Mammary epithelial cell (primary cell): ENCODE measurements at regions not wholly inside any gene's neighbourhood (a gene's known extent, or its start where the extent isn't known, plus 50 kb on each side); places are given as distances from the start of the nearest gene placed in this dataset.

Source experiments
- EZH2 ChIP-seq: IDR thresholded peaks from 2 replicates; pipeline ENCODE4 v1.6.1; 2012; ENCODE audit warnings: low read length, inconsistent platforms, borderline replicate concordance
- TF ChIP-seq, protein P1 (sequence below), 2 donors: IDR thresholded peaks in 1 of 2; conservative IDR thresholded peaks in 1 of 2; 2 replicates each; pipeline ENCODE4 v1.5.1; 2011 to 2012; ENCODE audit warnings: inconsistent platforms in 2 of 2, low read length in 2 of 2, mild to moderate bottlenecking in 2 of 2, control low read depth in 1 of 2, low read depth in 1 of 2; ENCODE audit not compliant: insufficient read depth in 1 of 2; ENCODE audit errors: extremely low read depth in 1 of 2

DNA sequence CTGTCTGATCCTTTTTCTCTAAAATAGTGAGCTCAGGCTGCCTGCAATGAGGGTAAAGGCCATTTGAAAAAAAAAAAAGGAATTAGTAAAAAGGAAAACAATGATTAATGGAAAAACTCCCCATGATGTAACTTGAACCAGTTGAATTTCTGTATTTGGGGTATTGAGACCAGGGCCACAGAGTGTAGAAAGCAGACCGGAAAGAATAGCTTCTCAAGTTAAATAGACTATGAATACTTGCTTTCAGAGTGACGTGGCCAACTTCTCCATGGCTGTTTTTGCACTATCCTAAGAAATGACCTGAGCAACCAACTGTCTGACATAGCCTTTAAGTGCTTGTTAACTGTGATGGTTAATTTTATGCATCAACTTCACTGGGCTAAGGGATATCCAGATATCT, 222.1 kb upstream of the INTU start:
- TF ChIP-seq, protein P1, sequence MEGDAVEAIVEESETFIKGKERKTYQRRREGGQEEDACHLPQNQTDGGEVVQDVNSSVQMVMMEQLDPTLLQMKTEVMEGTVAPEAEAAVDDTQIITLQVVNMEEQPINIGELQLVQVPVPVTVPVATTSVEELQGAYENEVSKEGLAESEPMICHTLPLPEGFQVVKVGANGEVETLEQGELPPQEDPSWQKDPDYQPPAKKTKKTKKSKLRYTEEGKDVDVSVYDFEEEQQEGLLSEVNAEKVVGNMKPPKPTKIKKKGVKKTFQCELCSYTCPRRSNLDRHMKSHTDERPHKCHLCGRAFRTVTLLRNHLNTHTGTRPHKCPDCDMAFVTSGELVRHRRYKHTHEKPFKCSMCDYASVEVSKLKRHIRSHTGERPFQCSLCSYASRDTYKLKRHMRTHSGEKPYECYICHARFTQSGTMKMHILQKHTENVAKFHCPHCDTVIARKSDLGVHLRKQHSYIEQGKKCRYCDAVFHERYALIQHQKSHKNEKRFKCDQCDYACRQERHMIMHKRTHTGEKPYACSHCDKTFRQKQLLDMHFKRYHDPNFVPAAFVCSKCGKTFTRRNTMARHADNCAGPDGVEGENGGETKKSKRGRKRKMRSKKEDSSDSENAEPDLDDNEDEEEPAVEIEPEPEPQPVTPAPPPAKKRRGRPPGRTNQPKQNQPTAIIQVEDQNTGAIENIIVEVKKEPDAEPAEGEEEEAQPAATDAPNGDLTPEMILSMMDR (conservative IDR thresholded peaks at IDR 0.05 in 1 of 2, IDR thresholded peaks at IDR 0.05 in 1 of 2; ENCODE audit: extremely low read depth in 1 of 2, insufficient read depth in 1 of 2, low read depth in 1 of 2, low read length in 2 of 2) = no peak
- no peak for TF ChIP-seq EZH2
